Stimulated activated naive CD8-positive, alpha-beta T cell treated with anti-CD3 and anti-CD28 coated beads, Interleukin-15, Interleukin-2, amounts not matched to agents 100 U/mL and 50 U/mL, for 24 hours (primary cell): ENCODE measurements at regions not wholly inside any gene's neighbourhood (a gene's known extent, or its start where the extent isn't known, plus 50 kb on each side); places are given as distances from the start of the nearest gene placed in this dataset.

Experiments
- ATAC-seq: fragments of 150-1000 bp; cut with Tn5 transposase; one replicate; pipeline ENCODE4 v1.10.0; 2021
- DNase-seq: peaks from one replicate; pipeline ENCODE4 v3.0.0; 2021

DNA sequence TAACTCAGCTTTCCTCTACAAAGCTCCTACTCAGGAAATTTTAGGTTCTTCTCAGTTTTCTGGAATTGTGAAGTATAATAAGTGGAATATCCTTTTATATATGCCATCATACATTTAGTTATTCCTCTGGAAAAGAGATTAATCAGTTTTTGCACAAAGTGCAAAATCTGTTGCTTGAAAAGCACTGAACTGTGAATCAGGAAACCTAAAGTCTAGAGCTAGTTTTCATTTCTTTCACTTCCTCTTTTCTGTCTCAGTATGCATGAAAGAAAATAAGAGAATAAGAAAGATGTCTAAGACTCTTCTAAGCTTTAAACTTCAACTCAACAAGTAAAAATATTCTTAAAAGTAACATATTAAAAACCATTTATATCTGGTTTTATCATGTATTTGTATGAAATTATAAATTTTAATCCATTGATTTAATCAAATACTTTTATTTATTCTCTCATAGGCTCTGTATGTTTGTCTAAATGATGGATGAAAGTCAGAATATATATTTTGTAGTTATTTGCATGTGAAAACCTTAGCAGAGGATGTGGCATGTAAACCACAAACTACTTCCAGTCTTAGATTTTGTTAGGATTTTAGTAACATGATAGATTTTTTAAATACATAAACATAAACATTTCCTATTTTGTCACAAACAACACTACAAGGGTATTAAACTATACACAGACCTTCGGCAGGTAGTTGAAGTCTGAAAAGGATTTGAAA lies 1073.0 kb downstream of the XPNPEP1 start:
- no peak for ATAC-seq
- no peak for DNase-seq

GRCh38 chr10:108849688-108850087 lies 1073.6 kb downstream of the XPNPEP1 start:
- no peak for ATAC-seq
- no peak for DNase-seq

DNA sequence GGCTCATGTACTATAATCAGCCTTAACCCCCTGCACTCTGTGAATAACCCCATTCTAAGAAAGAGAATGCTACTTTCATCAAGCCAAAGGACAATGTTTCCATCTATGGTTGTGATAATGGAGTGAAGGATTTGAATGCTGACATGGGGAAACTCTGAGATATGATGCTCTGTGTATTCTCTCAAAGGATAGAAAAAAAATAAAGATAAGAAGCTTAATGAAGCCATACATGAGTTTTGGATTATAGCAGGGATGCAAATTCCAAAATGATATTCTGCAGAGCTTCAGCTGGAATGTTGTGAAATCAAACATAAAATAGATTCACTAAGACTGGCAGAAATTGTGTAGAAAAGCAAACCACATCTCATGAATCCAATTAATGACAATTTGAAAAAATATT lies 1074.1 kb downstream of the XPNPEP1 start:
- DNase-seq (no peak), ATAC-seq (no peak)

GRCh38 chr10:108848046-108848445 lies 1075.3 kb downstream of the XPNPEP1 start:
- no peak for DNase-seq
- no peak for ATAC-seq

GRCh38 chr10:108840944-108841343 lies 1082.4 kb downstream of the XPNPEP1 start:
- no peak for DNase-seq

DNA sequence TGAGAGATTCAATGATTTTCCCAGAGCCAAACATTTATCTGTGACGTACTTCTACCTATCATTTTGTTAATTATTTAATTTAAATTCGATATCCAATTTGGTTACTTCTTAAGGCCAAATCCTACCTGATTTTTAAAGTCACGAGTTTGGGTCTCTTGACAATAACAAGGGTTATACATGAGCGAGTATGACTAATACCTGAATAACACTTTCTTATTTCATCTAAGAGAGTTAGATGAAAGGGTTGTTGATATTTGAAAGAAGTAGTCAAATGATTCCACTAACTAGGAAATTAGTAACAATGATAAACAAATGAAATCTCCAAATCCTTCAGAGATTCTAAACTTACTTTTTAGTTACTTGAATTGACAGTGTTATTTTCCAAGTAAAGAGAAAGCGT lies 1086.9 kb downstream of the XPNPEP1 start:
- no peak for DNase-seq
- no peak for ATAC-seq

More at GRCh38 chr10:108840944-108841343, 1082.4 kb downstream of the XPNPEP1 start:
- ATAC-seq: no peak

GRCh38 chr10:108822026-108822425 lies 1101.3 kb downstream of the XPNPEP1 start:
- ATAC-seq: no peak
- no peak for DNase-seq

GRCh38 chr10:108819302-108819701 lies 1104.0 kb downstream of the XPNPEP1 start:
- ATAC-seq (no peak), DNase-seq (no peak)

- no peak for DNase-seq
- ATAC-seq: no peak
These were observed 1105.7 kb downstream of the XPNPEP1 start for GRCh38 chr10:108817584-108817983.

DNA sequence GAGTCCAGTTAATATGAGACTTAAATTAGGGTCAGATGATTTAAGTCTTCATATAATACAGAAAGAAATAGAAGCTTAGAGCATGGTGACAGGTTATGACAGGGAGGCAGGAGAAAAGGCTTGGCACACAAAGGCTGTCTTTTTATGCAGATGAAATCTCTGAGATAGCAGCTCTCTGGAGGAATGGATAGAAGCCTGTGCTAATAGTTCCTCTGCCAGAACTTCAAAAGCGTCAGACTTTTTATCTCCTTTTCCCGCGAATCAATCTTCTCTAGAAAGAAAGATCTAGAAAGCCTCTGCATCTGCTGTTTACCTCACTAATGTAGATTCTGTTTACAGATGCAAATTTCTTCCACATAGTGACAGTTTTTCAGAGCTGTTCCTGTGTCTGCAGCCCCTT lies 1106.2 kb downstream of the XPNPEP1 start:
- ATAC-seq: no peak

DNA sequence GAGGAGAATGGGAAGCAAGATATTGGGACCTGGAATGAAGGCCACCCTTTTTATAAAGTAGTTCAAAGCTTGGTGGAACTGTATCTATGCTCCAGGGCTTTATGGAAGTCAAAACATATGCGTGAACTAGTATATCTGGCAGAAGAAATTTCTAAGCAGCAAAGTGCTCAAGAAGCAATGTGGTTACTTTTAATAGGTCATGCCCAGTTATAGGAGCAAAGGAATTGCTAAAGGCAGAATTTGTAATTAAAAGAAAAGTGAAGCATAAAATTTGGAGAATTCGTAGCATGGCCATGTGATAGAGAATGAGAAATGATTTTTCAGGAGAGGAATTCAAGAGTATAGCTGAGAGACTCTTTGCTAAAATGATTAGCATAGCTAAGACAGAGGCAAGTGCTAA lies 1110.4 kb downstream of the XPNPEP1 start:
- no peak for ATAC-seq
- no peak for DNase-seq

More for the DNA sequence above, 1106.2 kb downstream of the XPNPEP1 start:
- no peak for DNase-seq

DNA sequence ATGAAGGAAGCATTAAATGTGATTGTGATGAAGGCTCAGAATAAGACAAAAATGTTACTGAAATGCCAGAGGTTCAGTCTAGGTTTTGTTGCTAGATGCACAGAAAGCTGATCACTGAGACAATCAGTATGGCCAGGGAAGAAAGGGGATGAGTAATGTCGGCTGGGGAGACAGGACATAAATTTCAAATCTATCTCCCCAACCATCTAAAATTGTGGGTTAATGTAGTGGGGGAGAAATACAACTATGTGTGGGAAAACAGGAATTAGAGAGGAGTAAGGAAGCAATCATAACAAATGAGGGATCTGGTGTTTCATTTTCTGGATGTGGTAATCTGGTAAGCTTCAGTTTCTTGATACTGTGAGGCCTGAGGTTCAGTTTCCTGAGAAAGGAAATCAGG lies 1111.0 kb downstream of the XPNPEP1 start:
- no peak for ATAC-seq
- no peak for DNase-seq

- ATAC-seq (no peak), DNase-seq (no peak)
These were observed 1115.1 kb downstream of the XPNPEP1 start for GRCh38 chr10:108808228-108808627.

DNA sequence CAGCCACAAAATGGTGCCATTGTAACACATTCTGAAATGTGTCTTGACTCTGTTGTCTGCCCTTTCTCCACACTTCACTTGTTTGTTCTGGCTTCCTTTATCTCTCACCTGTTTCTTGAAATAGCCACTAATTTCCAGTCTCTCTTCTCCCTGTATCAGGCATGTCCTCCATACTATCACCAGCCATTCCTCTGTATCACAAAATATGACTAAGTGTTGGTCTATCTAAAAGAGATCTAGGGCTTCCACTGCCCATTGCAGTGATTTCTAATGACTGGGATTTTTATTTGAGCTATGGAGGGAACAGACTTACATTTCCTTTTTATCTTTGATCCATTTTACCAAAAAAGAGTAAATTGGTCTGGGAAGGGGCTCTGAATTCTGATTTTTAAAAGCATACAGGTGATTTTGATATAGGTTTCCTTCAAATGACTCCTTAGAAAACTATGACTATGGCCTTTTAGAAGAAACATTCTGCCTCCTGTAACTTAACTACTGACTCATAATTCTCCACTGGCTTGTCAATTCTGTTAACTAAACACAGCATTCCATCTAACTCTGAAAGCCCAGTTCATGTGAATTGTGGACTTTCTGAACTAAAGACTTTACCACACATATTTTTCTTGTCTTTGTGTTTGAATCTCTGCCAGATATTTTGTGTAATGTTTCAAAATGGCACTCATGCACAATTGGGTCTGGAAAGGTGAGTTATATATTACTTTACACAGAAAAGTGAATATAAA lies 1121.4 kb downstream of the XPNPEP1 start:
- DNase-seq (no peak), ATAC-seq (no peak)

DNA sequence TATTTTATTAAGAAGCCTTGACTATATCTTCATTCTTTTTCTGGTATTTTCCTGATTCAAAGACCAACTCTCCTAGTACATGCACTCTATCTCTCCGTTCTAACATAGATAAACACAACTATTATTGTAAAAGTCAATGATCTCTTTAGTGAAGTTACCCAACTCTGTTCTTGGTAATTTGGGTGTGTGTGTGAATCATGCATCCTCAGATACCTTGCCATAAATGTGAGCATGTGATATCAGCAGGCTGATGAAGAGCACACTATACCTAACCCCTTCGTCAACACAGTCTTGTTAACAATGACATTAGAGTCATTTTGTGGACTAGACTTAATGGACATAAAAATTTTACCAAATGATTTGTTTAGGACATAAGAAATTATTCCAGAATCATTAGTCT lies 1122.1 kb downstream of the XPNPEP1 start:
- ATAC-seq: no peak
- no peak for DNase-seq

GRCh38 chr10:108797573-108797972 lies 1125.7 kb downstream of the XPNPEP1 start:
- DNase-seq (no peak), ATAC-seq (no peak)

DNA sequence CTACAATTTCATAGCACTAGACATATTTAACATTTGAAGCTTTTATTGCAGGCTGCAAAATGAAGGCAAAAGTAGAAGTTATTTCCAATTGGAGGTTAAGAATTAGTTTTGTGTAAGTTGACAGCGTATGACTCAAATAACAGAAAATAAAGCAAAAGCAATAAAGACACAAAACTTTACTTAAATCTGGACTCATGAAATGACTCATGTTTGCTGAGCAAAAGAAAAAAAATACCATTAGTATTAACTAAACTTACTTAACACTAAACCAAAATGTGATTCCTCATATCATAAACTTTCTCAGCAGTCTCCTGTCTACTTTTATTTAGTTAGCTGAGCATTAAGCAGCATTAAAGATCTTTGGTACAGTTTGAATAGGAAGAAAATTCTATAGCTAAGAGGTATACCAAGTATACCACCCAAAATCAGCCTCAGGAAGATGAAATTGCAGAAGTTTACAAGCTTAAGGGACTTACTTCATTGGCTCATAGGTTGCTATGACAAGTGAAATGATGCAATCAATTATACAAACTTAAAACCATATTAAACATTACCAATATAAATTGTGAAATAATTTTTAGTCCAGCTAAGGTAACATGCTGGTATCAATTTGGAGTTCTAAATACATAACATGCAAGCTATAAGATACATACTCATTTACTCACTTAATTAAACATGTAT lies 1131.4 kb downstream of the XPNPEP1 start:
- ATAC-seq: no peak
- no peak for DNase-seq

DNA sequence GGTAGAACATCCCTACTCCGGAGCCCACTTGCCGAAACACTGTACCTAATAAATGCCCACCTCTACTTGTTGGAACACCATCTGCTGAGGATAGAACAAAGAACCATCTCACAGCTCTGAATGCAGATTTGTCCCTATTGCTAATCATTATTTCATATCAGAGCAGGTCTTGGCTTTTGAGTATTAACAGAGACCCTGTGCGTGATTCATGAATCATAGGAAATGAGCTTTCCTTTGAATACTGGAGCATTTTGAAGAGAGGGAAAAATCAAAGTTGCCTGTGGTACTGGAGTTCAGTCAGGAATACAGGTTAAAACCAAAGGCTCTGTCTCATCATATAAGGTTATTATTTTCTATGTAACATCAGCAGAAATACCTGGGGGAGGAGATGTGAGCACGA lies 1132.3 kb downstream of the XPNPEP1 start:
- ATAC-seq (no peak), DNase-seq (no peak)

DNA sequence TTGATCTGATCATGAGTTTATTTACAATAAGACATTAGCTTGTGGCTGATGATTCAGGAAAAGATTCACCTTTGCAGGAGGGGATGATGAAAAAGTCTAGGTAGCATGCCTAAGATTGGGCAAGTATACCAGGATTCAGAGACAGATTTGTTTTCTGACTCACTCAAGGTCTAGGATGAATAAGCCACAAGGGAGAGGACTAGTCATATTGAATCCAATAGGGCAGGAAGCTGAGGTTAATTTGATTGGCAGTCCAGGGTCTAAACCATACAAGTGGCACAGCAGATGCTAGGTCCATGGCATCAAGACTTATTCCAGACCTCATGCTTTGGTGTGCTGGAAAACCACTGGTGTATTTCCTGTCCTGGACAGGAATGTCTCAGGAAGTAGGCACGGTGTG lies 1133.4 kb downstream of the XPNPEP1 start:
- ATAC-seq (no peak), DNase-seq (no peak)

DNA sequence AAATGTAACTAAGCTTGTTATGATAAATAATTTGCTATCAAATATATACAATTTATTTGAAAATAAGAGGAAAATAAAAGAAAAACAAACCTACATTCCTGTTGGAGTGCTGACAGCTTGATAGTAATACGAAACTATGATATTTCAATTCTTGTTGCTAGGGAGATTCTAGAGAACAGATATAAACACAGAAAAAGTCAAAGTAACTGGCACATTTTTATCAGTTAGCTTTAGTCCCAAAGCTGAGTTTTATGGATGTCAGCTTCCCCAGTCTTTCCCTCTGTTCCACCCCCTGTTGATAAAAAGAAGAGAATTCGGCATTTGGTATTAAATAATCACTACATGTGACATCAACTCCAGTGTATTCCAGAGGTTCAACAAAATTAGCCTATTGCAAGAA lies 1134.0 kb downstream of the XPNPEP1 start:
- ATAC-seq (no peak), DNase-seq (no peak)

DNA sequence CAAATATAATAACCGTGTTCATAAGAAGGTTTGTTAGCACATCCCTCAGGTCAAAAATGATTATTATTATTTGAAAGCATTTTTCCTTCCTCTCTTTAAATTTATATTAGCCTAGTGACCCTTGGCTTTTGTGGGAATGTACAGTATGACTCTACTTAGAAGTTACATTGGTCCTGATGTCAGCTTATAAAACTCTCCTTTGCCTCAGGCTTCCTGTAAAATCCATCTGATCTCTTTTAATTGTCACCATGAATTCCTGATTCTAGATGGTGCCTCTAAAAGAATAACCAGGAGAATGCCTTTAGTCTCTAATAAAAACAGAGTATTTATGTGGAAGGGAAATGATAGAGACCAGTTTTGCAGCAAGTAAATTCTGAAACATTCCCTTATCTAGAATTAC lies 1134.4 kb downstream of the XPNPEP1 start:
- DNase-seq (no peak), ATAC-seq (no peak)

- no peak for DNase-seq
- no peak for ATAC-seq
These were observed 1135.4 kb downstream of the XPNPEP1 start for GRCh38 chr10:108787932-108788331.

- DNase-seq (no peak), ATAC-seq (no peak)
These were observed 1138.3 kb downstream of the XPNPEP1 start for GRCh38 chr10:108785011-108785410.
